ENCODE measurements at regions not wholly inside any gene's neighbourhood (a gene's known extent, or its start where the extent isn't known, plus 50 kb on each side); places are given as distances from the start of the nearest gene placed in this dataset.

DNA sequence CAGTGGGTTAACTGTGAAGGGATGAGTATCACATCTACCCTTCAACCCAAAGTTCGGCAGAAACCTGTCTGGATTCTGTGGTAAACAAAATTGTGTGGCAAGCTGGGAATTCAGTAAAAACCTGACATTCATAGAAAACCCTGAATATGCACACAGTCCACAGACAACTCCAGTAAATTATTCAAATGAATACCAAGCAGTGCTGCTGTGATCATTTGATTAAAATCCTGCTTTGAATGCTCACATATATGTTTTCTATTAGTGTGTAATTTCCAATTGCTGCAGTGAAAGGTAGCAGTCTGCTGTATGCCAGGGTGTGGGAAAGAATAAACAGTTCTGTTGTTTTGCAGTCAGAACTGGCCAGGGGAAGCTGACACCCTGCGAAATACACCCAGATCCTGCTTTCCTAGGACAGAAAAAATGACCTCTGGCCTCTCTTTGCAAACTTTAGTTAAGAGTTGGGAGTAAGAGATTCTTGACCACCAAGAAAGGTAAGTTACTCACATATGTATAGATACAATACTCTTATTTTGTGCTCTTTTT lies 217.8 kb downstream of the FAM76B start:
- Histone ChIP-seq H3K27me3 (no peaks in the 10 kb centered on the region), H3K4me1 (no peaks in the 10 kb centered on the region), H3K27ac (no peak overlapping the region), H3K36me3 (no peaks in the 10 kb centered on the region), H3K4me3 (no peak overlapping the region), H3K9me3 (no peaks in the 10 kb centered on the region)
- TF ChIP-seq POLR2A (IDR thresholded peaks at IDR 0.05), result no peak
- TF ChIP-seq EP300 (IDR thresholded peaks at IDR 0.05; ENCODE audit: low read depth), result no peak
- TF ChIP-seq CTCF (IDR thresholded peaks at IDR 0.05), result no peak
- no peak for TF ChIP-seq POLR2AphosphoS5 (IDR thresholded peaks at IDR 0.05)
- in situ Hi-C loops (cut with MboI; ENCODE audit: low pct_ligation_motif_present in 1 of 4, low pct_unique_long_range_greater_than_20kb in 1 of 4, low sequenced_read_pairs in 3 of 4) (no loop called here), intact Hi-C loops (cut with DNase I; ENCODE audit: low total_unique reads) (no loop called here)
- no peak for DNase-seq
- 50 to 80% methylated on average over 1 to 2 of the region's 2 CpGs for WGBS, 2 donors (ENCODE audit: low coverage in 1 of 2)

DNA sequence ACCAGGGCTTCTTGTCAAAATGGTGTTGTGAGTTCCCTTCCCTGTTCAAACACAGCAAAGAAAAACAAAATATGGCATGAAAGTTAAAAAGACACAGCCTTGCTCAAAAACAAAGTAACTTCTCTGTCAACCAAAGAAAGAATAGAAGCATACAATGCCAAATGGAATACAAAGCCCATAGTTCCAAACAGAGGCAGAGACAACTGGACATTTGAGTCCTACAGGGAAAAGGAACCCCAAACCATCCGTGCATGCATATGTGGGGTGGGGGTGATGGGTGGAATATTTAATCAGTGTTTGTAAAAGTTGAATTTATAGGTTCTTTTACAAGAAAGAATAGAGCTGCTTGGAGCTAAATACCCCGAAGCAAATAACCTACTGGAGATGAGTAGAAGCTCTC lies 218.7 kb downstream of the FAM76B start:
- TF ChIP-seq POLR2AphosphoS5 (IDR thresholded peaks at IDR 0.05), result no peak
- no peak for TF ChIP-seq POLR2A (IDR thresholded peaks at IDR 0.05)
- Histone ChIP-seq H3K36me3 (no peaks in the 10 kb centered on the region), H3K4me3 (no peak overlapping the region), H3K27me3 (no peaks in the 10 kb centered on the region), H3K27ac (no peak overlapping the region), H3K9me3 (no peaks in the 10 kb centered on the region), H3K4me1 (no peaks in the 10 kb centered on the region)
- no peak for DNase-seq
- in situ Hi-C loops (cut with MboI; ENCODE audit: low pct_ligation_motif_present in 1 of 4, low pct_unique_long_range_greater_than_20kb in 1 of 4, low sequenced_read_pairs in 3 of 4), result no loop called here
- WGBS, 2 donors (ENCODE audit: low coverage in 1 of 2), result 75 to 92% methylated on average over 2 of the region's 2 CpGs
- intact Hi-C loops (cut with DNase I; ENCODE audit: low total_unique reads), result no loop called here

DNA sequence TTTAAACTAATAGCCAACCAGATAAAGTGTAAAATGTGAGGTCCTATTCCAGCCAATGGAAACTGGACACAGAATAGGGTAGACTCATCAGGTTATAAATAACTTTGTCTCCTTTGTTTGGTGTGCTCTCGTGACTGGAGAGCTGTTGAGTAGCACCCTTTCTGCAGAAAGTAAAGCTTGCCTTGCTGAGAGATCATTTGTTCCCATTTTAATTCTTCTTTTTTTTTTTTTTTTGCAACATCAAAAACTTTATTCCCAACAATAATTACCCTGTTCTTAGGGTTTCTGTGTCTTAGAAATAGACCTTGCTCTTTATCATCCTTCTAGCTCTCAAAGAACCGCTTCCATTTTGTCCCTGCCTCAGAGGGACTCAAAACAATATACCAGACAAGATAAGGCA lies 220.4 kb downstream of the FAM76B start:
- intact Hi-C loops (cut with DNase I; ENCODE audit: low total_unique reads), result no loop called here
- WGBS, 2 donors (ENCODE audit: low coverage in 1 of 2), result 85 to 90% methylated on average over 2 of the region's 2 CpGs
- in situ Hi-C loops (cut with MboI; ENCODE audit: low pct_ligation_motif_present in 1 of 4, low pct_unique_long_range_greater_than_20kb in 1 of 4, low sequenced_read_pairs in 3 of 4), result no loop called here
- no peak for TF ChIP-seq POLR2AphosphoS5 (IDR thresholded peaks at IDR 0.05)
- no peak for TF ChIP-seq CTCF (IDR thresholded peaks at IDR 0.05)
- TF ChIP-seq EP300 (IDR thresholded peaks at IDR 0.05; ENCODE audit: low read depth), result no peak
- TF ChIP-seq POLR2A (IDR thresholded peaks at IDR 0.05), result no peak
- no peaks in the 10 kb centered on the region for H3K9me3 ChIP-seq
- DNase-seq, result no peak
- H3K27ac ChIP-seq, result no peak overlapping the region
- H3K4me1 ChIP-seq, result no peaks in the 10 kb centered on the region
- H3K27me3 ChIP-seq, result no peaks in the 10 kb centered on the region
- H3K4me3 ChIP-seq, result no peak overlapping the region
- H3K36me3 ChIP-seq, result no peaks in the 10 kb centered on the region

DNA sequence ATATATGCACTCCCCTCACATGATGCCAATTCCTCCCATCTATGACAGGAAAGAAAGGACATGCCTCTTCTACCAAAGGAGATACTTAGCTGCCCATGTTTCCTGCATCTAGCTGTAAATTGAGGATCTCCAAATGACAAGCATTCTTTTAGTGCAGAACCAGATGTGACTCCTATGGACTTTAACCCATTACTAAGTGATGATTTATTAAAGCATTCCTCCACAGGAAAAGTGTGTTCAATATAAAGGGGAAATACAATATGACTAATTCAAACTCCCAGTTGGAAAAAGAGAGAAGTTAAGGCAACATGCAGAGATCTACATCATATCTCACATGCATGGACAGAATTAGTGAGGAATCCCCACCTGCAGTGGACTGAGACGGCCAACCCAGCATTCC lies 221.3 kb downstream of the FAM76B start:
- WGBS, 2 donors (ENCODE audit: low coverage in 1 of 2), result 97% methylated on average over 1 of the region's 1 CpG; no CpG with 5 or more reads in 1 of the 2 donors
- intact Hi-C loops (cut with DNase I; ENCODE audit: low total_unique reads), result no loop called here
- in situ Hi-C loops (cut with MboI; ENCODE audit: low pct_ligation_motif_present in 1 of 4, low pct_unique_long_range_greater_than_20kb in 1 of 4, low sequenced_read_pairs in 3 of 4), result no loop called here

More for the DNA sequence above, 221.3 kb downstream of the FAM76B start:
- no peak overlapping the region for H3K27ac ChIP-seq
- H3K27me3 ChIP-seq, result no peaks in the 10 kb centered on the region
- DNase-seq, result no peak
- no peak for TF ChIP-seq CTCF (IDR thresholded peaks at IDR 0.05)
- no peak for TF ChIP-seq POLR2A (IDR thresholded peaks at IDR 0.05)
- TF ChIP-seq POLR2AphosphoS5 (IDR thresholded peaks at IDR 0.05), result no peak
- TF ChIP-seq EP300 (IDR thresholded peaks at IDR 0.05; ENCODE audit: low read depth), result no peak
- no peaks in the 10 kb centered on the region for H3K9me3 ChIP-seq
- no peaks in the 10 kb centered on the region for H3K36me3 ChIP-seq
- no peak overlapping the region for H3K4me3 ChIP-seq
- H3K4me1 ChIP-seq, result no peaks in the 10 kb centered on the region

Data from transverse colon (tissue), 4 donors.